ENCODE measurements at regions not wholly inside any gene's neighbourhood (a gene's known extent, or its start where the extent isn't known, plus 50 kb on each side); places are given as distances from the start of the nearest gene placed in this dataset.

GRCh38 chr7:46003161-46003560, 82.1 kb upstream of the IGFBP3 start (continued):
- TF ChIP-seq, protein P1, sequence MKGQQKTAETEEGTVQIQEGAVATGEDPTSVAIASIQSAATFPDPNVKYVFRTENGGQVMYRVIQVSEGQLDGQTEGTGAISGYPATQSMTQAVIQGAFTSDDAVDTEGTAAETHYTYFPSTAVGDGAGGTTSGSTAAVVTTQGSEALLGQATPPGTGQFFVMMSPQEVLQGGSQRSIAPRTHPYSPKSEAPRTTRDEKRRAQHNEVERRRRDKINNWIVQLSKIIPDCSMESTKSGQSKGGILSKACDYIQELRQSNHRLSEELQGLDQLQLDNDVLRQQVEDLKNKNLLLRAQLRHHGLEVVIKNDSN (CRISPR knock-in tag; IDR thresholded peaks at IDR 0.05) = no peak
- no peak for TF ChIP-seq ZNF671 (CRISPR knock-in tag; IDR thresholded peaks at IDR 0.05)
- no peak for TF ChIP-seq FOXK1 (CRISPR knock-in tag; IDR thresholded peaks at IDR 0.05)
- TF ChIP-seq ERG (CRISPR knock-in tag; IDR thresholded peaks at IDR 0.05) = no peak

- no peak for ATAC-seq
- ChIA-PET POLR2A (no interaction called here), CTCF (no interaction called here)
- Mint-ChIP-seq H3K4me3 (no peak overlapping the region), H3K36me3 (peaks cover 20% of the 10 kb centered on the region), H3K4me1 (0 out of 2 replicates have a peak, but pooled peaks cover 3% of the 10 kb centered on the region), H3K27ac (no peak overlapping the region), H3K9me3 (peaks cover 46% of the 10 kb centered on the region), H3K27me3 (ENCODE audit: low read depth) (no peaks in the 10 kb centered on the region)
- TF ChIP-seq, protein P2, sequence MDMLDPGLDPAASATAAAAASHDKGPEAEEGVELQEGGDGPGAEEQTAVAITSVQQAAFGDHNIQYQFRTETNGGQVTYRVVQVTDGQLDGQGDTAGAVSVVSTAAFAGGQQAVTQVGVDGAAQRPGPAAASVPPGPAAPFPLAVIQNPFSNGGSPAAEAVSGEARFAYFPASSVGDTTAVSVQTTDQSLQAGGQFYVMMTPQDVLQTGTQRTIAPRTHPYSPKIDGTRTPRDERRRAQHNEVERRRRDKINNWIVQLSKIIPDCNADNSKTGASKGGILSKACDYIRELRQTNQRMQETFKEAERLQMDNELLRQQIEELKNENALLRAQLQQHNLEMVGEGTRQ (CRISPR knock-in tag; IDR thresholded peaks at IDR 0.05) = no peak
- TF ChIP-seq ZNF263 (CRISPR knock-in tag; IDR thresholded peaks at IDR 0.05; ENCODE audit: low read depth) (no peak), ZNF512 (CRISPR knock-in tag; IDR thresholded peaks at IDR 0.05; ENCODE audit: borderline replicate concordance) (no peak), ZNF671 (CRISPR knock-in tag; IDR thresholded peaks at IDR 0.05) (no peak), CREM (CRISPR knock-in tag; IDR thresholded peaks at IDR 0.05) (no peak), ZBTB21 (CRISPR knock-in tag; IDR thresholded peaks at IDR 0.05; ENCODE audit: borderline replicate concordance) (no peak), ZNF416 (CRISPR knock-in tag; IDR thresholded peaks at IDR 0.05) (no peak)
- TF ChIP-seq, protein P3, sequence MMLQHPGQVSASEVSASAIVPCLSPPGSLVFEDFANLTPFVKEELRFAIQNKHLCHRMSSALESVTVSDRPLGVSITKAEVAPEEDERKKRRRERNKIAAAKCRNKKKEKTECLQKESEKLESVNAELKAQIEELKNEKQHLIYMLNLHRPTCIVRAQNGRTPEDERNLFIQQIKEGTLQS (CRISPR knock-in tag; conservative IDR thresholded peaks at IDR 0.05) = no peak
- DNase-seq (ENCODE audit: low spot score) = no peak
Measured at GRCh38 chr7:46000513-46000912, 79.4 kb upstream of the IGFBP3 start.

GRCh38 chr7:45999541-45999940, 78.5 kb upstream of the IGFBP3 start:
- POLR2A ChIA-PET = no interaction called here

More at GRCh38 chr7:45999541-45999940, 78.5 kb upstream of the IGFBP3 start:
- ATAC-seq (no peak), DNase-seq (ENCODE audit: low spot score) (no peak)
- 0 out of 2 replicates have a peak, but pooled peaks cover 3% of the 10 kb centered on the region for H3K4me1 Mint-ChIP-seq
- CTCF ChIA-PET = no interaction called here
- no peak for TF ChIP-seq CREM (CRISPR knock-in tag; IDR thresholded peaks at IDR 0.05)
- TF ChIP-seq CTCF (IDR thresholded peaks at IDR 0.05) = no peak
- TF ChIP-seq EMX1 (CRISPR knock-in tag; IDR thresholded peaks at IDR 0.05) = no peak
- TF ChIP-seq OVOL2 (CRISPR knock-in tag; IDR thresholded peaks at IDR 0.05; ENCODE audit: borderline replicate concordance) = no peak
- no peak for TF ChIP-seq HMGXB4 (CRISPR knock-in tag; IDR thresholded peaks at IDR 0.05)
- TF ChIP-seq ZNF512 (CRISPR knock-in tag; IDR thresholded peaks at IDR 0.05; ENCODE audit: borderline replicate concordance) = no peak
- H3K27me3 Mint-ChIP-seq (ENCODE audit: low read depth) = no peaks in the 10 kb centered on the region
- no peak overlapping the region for H3K4me3 Mint-ChIP-seq
- peaks cover 50% of the 10 kb centered on the region for H3K9me3 Mint-ChIP-seq
- H3K27ac Mint-ChIP-seq = no peak overlapping the region
- peaks cover 23% of the 10 kb centered on the region for H3K36me3 Mint-ChIP-seq
